Endothelial cell of umbilical vein (primary cell): ENCODE measurements at regions not wholly inside any gene's neighbourhood (a gene's known extent, or its start where the extent isn't known, plus 50 kb on each side); places are given as distances from the start of the nearest gene placed in this dataset.

Source experiments
- BruUV-seq: library from RNA; stranded (reverse); fragments of 400-500 nt; replicated peaks from 2 replicates; lab custom pipeline; 2021; lab: Mats Ljungman, UMichigan
- CTCF ChIA-PET: fragments of 300-600, 350-600 bp; sonication (Branson Sonifier 250); formaldehyde crosslinking; loops from one replicate; lab custom pipeline; 2021; ENCODE audit warnings: antibody characterized with exemption, inconsistent platforms; lab: Charles Lee
- POLR2A ChIA-PET: fragments of 300-600, 350-600 bp; sonication (Branson Sonifier 250); formaldehyde crosslinking; loops from one replicate; lab custom pipeline; 2021; ENCODE audit warnings: antibody characterized with exemption, inconsistent platforms; lab: Charles Lee
- DNase-seq: peaks from one replicate; pipeline ENCODE4 v3.0.0-alpha.2; 2011; ENCODE audit warnings: low read depth, low spot score
- FAIRE-seq: peaks from 2 replicates; lab custom pipeline; 2011; peaks lifted over from hg19 to GRCh38; lab: Jason Lieb, UNC
- H2AFZ ChIP-seq: 2 replicates; pipeline ENCODE4 v1.6.0; 2012; ENCODE audit warnings: low read depth, low read length, control low read depth, inconsistent platforms
- H3K27ac ChIP-seq: 2 replicates; pipeline ENCODE4 v1.5.1; 2011; ENCODE audit warnings: low read depth, mild to moderate bottlenecking, control low read depth, low read length, moderate library complexity; ENCODE audit not compliant: insufficient read depth
- H3K27me3 ChIP-seq, 2 experiments: 2 replicates each; pipeline versions ENCODE4 v1.6.0 to v1.6.1; 2011; ENCODE audit warnings: low read length in 2 of 2, mixed read lengths in 1 of 2; ENCODE audit not compliant: control insufficient read depth in 2 of 2, insufficient read depth in 2 of 2
- H3K36me3 ChIP-seq, 2 experiments: 2 replicates in 1 of 2; 3 replicates in 1 of 2; pipeline ENCODE4 v1.5.1; 2011; ENCODE audit warnings: low read length in 2 of 2, mild to moderate bottlenecking in 1 of 2, moderate library complexity in 1 of 2; ENCODE audit not compliant: control insufficient read depth in 2 of 2, insufficient read depth in 2 of 2; ENCODE audit errors: extremely low read depth in 1 of 2
- H3K4me1 ChIP-seq: 3 replicates; pipeline ENCODE4 v1.5.1; 2011; ENCODE audit warnings: mild to moderate bottlenecking, low read length; ENCODE audit not compliant: control insufficient read depth, insufficient read depth; ENCODE audit errors: extremely low read depth
- H3K4me2 ChIP-seq: 2 replicates; pipeline ENCODE4 v1.6.1; 2011; ENCODE audit warnings: low read length, control low read depth, mixed read lengths; ENCODE audit not compliant: insufficient read depth
- H3K4me3 ChIP-seq, 3 experiments: fragments of 200-600 bp in 1 of 3; sonication (generic), shearing (Covaris generic) in 1 of 3; replicated peaks in 1 of 3; 2 replicates each; pipeline ENCODE4 v1.5.1; 2011 to 2016; ENCODE audit warnings: control low read depth in 3 of 3, low read length in 3 of 3, mild to moderate bottlenecking in 2 of 3, inconsistent platforms in 1 of 3, low read depth in 1 of 3, moderate library complexity in 1 of 3; ENCODE audit not compliant: insufficient read depth in 1 of 3
- H3K79me2 ChIP-seq: 2 replicates; pipeline ENCODE4 v1.6.0; 2012; ENCODE audit warnings: low read length, inconsistent platforms; ENCODE audit not compliant: control insufficient read depth, insufficient read depth
- H3K9ac ChIP-seq: replicated peaks from 2 replicates; pipeline ENCODE3; 2011; ENCODE audit warnings: low read length, control low read depth; ENCODE audit not compliant: insufficient read depth; ENCODE audit errors: extremely low read depth
- H3K9me1 ChIP-seq: replicated peaks from 3 replicates; pipeline ENCODE4 v1.6.0; 2011; ENCODE audit warnings: mild to moderate bottlenecking, low read length; ENCODE audit not compliant: control insufficient read depth, insufficient read depth; ENCODE audit errors: extremely low read depth
- H3K9me3 ChIP-seq: replicated peaks from 2 replicates; pipeline ENCODE4 v1.5.1; 2012; ENCODE audit warnings: low read length, inconsistent platforms; ENCODE audit not compliant: control insufficient read depth, insufficient read depth
- H4K20me1 ChIP-seq: replicated peaks from 2 replicates; pipeline ENCODE3; 2011; ENCODE audit warnings: mild to moderate bottlenecking, low read length; ENCODE audit not compliant: control insufficient read depth, insufficient read depth; ENCODE audit errors: extremely low read depth
- EZH2 ChIP-seq: IDR thresholded peaks from 2 replicates; pipeline ENCODE4 v1.6.1; 2012; ENCODE audit warnings: borderline replicate concordance, low read depth, mild to moderate bottlenecking, moderate library complexity, low read length, inconsistent platforms; ENCODE audit not compliant: severe bottlenecking
- FOS ChIP-seq: IDR thresholded peaks from 2 replicates; pipeline ENCODE4 v1.6.1; 2011; ENCODE audit warnings: mild to moderate bottlenecking, low read length, moderate library complexity, borderline replicate concordance; ENCODE audit not compliant: insufficient read depth
- GATA2 ChIP-seq: IDR thresholded peaks from 2 replicates; pipeline ENCODE4 v1.7.0; 2011; ENCODE audit warnings: low read depth, mild to moderate bottlenecking, moderate library complexity, mixed read lengths, low read length; ENCODE audit not compliant: insufficient read length, insufficient read depth
- JUN ChIP-seq: IDR thresholded peaks from 2 replicates; pipeline ENCODE4 v1.6.1; 2011; ENCODE audit warnings: borderline replicate concordance, low read depth; ENCODE audit not compliant: insufficient read length, insufficient read depth
- MYC ChIP-seq: IDR thresholded peaks from one replicate; pipeline ENCODE4 v1.6.1; 2011; ENCODE audit warnings: mild to moderate bottlenecking, low read depth, low read length
- POLR2A ChIP-seq: IDR thresholded peaks from 2 replicates; pipeline ENCODE4 v1.6.1; 2012; ENCODE audit warnings: low read depth, mild to moderate bottlenecking, control low read depth, low read length
- POLR2AphosphoS5 ChIP-seq: IDR thresholded peaks from 2 replicates; pipeline ENCODE4 v1.6.1; 2012; ENCODE audit warnings: low read depth, mild to moderate bottlenecking, control low read depth, low read length, moderate library complexity; ENCODE audit not compliant: insufficient read depth
- dilution Hi-C: fragments of 300-500 bp; cut with MboI; formaldehyde crosslinking; loops from one replicate; pipeline ENCODE4 v1.15.0; 2019; ENCODE audit warnings: low sequenced_read_pairs; ENCODE audit not compliant: extremely low pct_ligation_motif_present
- intact Hi-C: fragments of 100-400 bp; cut with micrococcal nuclease; formaldehyde crosslinking; loops from one replicate; pipeline ENCODE4 v1.10.0; 2022
- TF ChIP-seq, protein P1 (sequence below): IDR thresholded peaks from 2 replicates; pipeline ENCODE4 v1.6.1; 2011; ENCODE audit not compliant: insufficient read depth, insufficient read length
- TF ChIP-seq, protein P2 (sequence below), 2 donors: IDR thresholded peaks; 1 replicate in 1 of 2; 2 replicates in 1 of 2; pipeline ENCODE4 v1.5.1; 2011; ENCODE audit warnings: low read length in 2 of 2, mild to moderate bottlenecking in 2 of 2, moderate library complexity in 2 of 2, control low read depth in 1 of 2, inconsistent platforms in 1 of 2, low read depth in 1 of 2; ENCODE audit not compliant: insufficient read depth in 1 of 2; ENCODE audit errors: extremely low read depth in 1 of 2

DNA sequence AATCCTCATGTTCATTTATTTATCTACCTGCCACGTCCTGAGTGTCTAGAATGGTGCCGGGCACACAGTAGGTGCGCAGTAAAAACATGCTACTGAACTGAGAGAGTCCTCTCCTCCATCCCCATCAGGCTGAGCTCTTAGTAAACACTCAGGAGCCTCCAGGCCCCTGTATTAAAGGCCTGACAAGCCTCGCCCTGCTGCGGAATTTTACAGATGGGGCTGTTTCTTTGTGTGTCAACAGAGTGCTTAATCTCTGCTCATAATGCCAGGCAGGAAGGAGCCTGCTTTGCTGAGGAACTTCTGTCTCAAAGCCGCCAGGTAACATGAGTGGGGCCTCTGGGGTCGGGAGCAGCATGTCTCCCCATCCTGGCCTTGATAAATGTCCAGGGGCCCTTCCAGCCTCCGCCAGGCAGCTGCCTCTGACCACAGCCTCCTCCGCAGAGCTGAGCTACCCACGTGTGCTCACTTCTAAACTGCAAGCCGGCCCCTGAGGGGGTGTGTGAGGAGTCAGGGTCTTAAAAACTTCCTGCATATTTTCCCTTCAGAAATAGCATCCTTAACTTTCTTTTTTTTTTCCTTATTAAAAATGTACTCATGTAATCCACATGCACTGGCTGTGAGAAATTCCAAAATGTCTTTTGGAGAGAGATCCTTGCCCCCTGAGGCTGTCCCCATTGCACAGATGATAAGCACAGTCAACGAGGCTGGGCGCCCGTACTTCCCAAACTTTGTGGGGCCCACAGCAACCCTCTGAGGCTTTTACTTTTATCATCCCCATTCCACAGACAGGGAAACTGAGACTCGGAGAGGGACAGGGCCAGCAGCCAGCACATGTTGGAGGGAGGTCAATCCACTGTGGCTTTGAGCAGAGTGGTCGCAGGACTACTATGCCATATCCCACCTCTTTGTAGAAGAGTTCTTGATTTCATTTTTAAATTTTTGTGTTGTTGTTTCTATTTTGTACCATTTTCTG, 116.0 kb upstream of the NCOR2 start:
- no peak overlapping the region for H2AFZ ChIP-seq
- TF ChIP-seq MYC = no peak
- TF ChIP-seq JUN = no peak
- TF ChIP-seq POLR2AphosphoS5 = no peak
- no peak for TF ChIP-seq FOS
- TF ChIP-seq, protein P1, sequence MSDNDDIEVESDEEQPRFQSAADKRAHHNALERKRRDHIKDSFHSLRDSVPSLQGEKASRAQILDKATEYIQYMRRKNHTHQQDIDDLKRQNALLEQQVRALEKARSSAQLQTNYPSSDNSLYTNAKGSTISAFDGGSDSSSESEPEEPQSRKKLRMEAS = no peak
- TF ChIP-seq, protein P2, sequence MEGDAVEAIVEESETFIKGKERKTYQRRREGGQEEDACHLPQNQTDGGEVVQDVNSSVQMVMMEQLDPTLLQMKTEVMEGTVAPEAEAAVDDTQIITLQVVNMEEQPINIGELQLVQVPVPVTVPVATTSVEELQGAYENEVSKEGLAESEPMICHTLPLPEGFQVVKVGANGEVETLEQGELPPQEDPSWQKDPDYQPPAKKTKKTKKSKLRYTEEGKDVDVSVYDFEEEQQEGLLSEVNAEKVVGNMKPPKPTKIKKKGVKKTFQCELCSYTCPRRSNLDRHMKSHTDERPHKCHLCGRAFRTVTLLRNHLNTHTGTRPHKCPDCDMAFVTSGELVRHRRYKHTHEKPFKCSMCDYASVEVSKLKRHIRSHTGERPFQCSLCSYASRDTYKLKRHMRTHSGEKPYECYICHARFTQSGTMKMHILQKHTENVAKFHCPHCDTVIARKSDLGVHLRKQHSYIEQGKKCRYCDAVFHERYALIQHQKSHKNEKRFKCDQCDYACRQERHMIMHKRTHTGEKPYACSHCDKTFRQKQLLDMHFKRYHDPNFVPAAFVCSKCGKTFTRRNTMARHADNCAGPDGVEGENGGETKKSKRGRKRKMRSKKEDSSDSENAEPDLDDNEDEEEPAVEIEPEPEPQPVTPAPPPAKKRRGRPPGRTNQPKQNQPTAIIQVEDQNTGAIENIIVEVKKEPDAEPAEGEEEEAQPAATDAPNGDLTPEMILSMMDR (IDR thresholded peaks at IDR 0.05; ENCODE audit: extremely low read depth in 1 of 2, insufficient read depth in 1 of 2, low read depth in 1 of 2, low read length in 2 of 2) = no peak
- no peak for TF ChIP-seq EZH2
- TF ChIP-seq GATA2 = no peak
- TF ChIP-seq POLR2A = no peak
- no peak for FAIRE-seq

More for the DNA sequence above, 116.0 kb upstream of the NCOR2 start:
- Histone ChIP-seq H4K20me1 (no peaks in the 10 kb centered on the region), H3K4me1 (peaks cover 55% of the 10 kb centered on the region), H3K9me3 (no peaks in the 10 kb centered on the region), H3K9ac (no peak overlapping the region), H3K4me2 (no peak overlapping the region), H3K27ac (no peak overlapping the region), H3K36me3 (no peaks in the 10 kb centered on the region), H3K27me3 (no peaks in the 10 kb centered on the region), H3K4me3 (no peak overlapping the region), H3K79me2 (no peaks in the 10 kb centered on the region), H3K9me1 (no peaks in the 10 kb centered on the region)
- dilution Hi-C loops (loop anchor here (10.0 to 25.0 kb wide), 2 partner anchors 51 to 121 kb away; partner anchors contain the start of gene NCOR2), intact Hi-C loops (loop anchor here (2.0 kb wide), 1 partner anchor 217 kb away; no protein-coding TSS in a partner anchor)
- ChIA-PET CTCF (interaction anchor here (1.5 to 2.9 kb wide), 2 partner anchors 37 to 228 kb away, joined by 4 to 9 read pairs; no protein-coding TSS in a partner anchor), POLR2A (no interaction called here)
- DNase-seq = no peak
- BruUV-seq = no TSS peak
